Neural progenitor cell (in vitro differentiated cells): ENCODE measurements at regions not wholly inside any gene's neighbourhood (a gene's known extent, or its start where the extent isn't known, plus 50 kb on each side); places are given as distances from the start of the nearest gene placed in this dataset.

Source experiments
- EZH2 ChIP-seq: fragments of 200-600 bp; sonication (generic); IDR thresholded peaks from 2 replicates; pipeline ENCODE4 v1.6.1; 2017; ENCODE audit warnings: antibody characterized with exemption, mild to moderate bottlenecking, moderate library complexity
- EZH2phosphoT487 ChIP-seq: fragments of 200-600 bp; sonication (generic); IDR thresholded peaks from 2 replicates; pipeline ENCODE4 v1.6.1; 2017; ENCODE audit warnings: antibody characterized with exemption
- TF ChIP-seq, protein P1 (sequence below): fragments of 200-600 bp; sonication (generic); IDR thresholded peaks from 2 replicates; pipeline ENCODE4 v1.5.1; 2017; ENCODE audit warnings: antibody characterized with exemption, mild to moderate bottlenecking

DNA sequence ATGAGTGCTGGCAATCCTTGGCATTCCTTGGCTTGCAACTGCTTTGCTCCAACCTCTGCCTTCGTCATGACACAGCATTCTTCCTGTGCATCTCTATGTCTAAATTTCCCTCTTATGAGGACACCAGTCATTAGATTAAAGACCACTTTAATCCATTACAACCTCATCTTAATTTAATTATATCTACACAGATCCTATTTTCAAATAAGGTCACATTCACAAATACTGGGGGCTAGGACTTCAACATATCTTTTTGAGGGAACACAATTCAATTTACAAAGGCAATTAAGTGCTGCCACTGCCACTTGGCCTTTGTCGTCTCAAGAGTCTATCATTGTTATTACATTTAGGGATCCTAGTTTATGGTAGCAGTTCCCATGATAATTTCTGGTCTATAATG is 163.7 kb upstream of the PPP1R2C start:
- TF ChIP-seq, protein P1, sequence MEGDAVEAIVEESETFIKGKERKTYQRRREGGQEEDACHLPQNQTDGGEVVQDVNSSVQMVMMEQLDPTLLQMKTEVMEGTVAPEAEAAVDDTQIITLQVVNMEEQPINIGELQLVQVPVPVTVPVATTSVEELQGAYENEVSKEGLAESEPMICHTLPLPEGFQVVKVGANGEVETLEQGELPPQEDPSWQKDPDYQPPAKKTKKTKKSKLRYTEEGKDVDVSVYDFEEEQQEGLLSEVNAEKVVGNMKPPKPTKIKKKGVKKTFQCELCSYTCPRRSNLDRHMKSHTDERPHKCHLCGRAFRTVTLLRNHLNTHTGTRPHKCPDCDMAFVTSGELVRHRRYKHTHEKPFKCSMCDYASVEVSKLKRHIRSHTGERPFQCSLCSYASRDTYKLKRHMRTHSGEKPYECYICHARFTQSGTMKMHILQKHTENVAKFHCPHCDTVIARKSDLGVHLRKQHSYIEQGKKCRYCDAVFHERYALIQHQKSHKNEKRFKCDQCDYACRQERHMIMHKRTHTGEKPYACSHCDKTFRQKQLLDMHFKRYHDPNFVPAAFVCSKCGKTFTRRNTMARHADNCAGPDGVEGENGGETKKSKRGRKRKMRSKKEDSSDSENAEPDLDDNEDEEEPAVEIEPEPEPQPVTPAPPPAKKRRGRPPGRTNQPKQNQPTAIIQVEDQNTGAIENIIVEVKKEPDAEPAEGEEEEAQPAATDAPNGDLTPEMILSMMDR = no peak
- no peak for TF ChIP-seq EZH2
- no peak for TF ChIP-seq EZH2phosphoT487
